IMR-90 (cell line): ENCODE measurements at regions not wholly inside any gene's neighbourhood (a gene's known extent, or its start where the extent isn't known, plus 50 kb on each side); places are given as distances from the start of the nearest gene placed in this dataset.

Source experiments
- ATAC-seq: fragments of 200-7000 bp; cut with Tn5 transposase; 2 replicates; pipeline ENCODE4 v1.9.1; 2020; ENCODE audit warnings: low read depth, mild to moderate bottlenecking, moderate library complexity
- BruUV-seq: library from RNA; stranded (reverse); fragments of 400-500 nt; replicated peaks from 2 replicates; lab custom pipeline; 2021; lab: Mats Ljungman, UMichigan
- CTCF ChIA-PET: fragments of 300-600 bp; formaldehyde crosslinking; extraction: SDS; loops from one replicate; lab custom pipeline; 2021; ENCODE audit warnings: antibody characterized with exemption; lab: Yijun Ruan, JAX
- POLR2A ChIA-PET: fragments of 300-600 bp; sonication (Branson Sonifier 250); formaldehyde crosslinking; loops from one replicate; lab custom pipeline; 2022; ENCODE audit warnings: antibody characterized with exemption; ENCODE audit not compliant: unreplicated experiment; lab: Charles Lee
- DNase-seq: peaks from one replicate; pipeline ENCODE4 v3.0.0; 2013
- H2AFZ ChIP-seq: replicated peaks from 2 replicates; pipeline ENCODE3; 2013; ENCODE audit warnings: low read length, mild to moderate bottlenecking; ENCODE audit not compliant: poor library complexity
- H2AK5ac ChIP-seq: 2 replicates; pipeline ENCODE4 v1.6.1; 2013; ENCODE audit warnings: low read depth, low read length, inconsistent platforms
- H2AK9ac ChIP-seq: replicated peaks from 2 replicates; pipeline ENCODE3; 2013; ENCODE audit warnings: mild to moderate bottlenecking, low read depth, low read length, moderate library complexity; ENCODE audit not compliant: poor library complexity
- H2BK120ac ChIP-seq: 2 replicates; pipeline ENCODE4 v1.6.1; 2013; ENCODE audit warnings: low read depth, low read length, inconsistent platforms
- H2BK15ac ChIP-seq: 3 replicates; pipeline ENCODE4 v1.6.1; 2013; ENCODE audit warnings: low read depth, low read length, inconsistent platforms
- H2BK20ac ChIP-seq: 2 replicates; pipeline ENCODE4 v1.6.1; 2013; ENCODE audit warnings: low read depth, mild to moderate bottlenecking, inconsistent platforms, low read length, moderate library complexity
- H2BK5ac ChIP-seq: 2 replicates; pipeline ENCODE4 v1.6.1; 2013; ENCODE audit warnings: mild to moderate bottlenecking, low read depth, low read length, inconsistent platforms; ENCODE audit not compliant: poor library complexity, severe bottlenecking
- H3K14ac ChIP-seq: replicated peaks from 2 replicates; pipeline ENCODE4 v1.6.1; 2013; ENCODE audit warnings: low read depth, low read length, inconsistent platforms
- H3K18ac ChIP-seq: 2 replicates; pipeline ENCODE4 v1.6.1; 2013; ENCODE audit warnings: low read depth, low read length, control low read depth
- H3K23ac ChIP-seq: 2 replicates; pipeline ENCODE4 v1.6.1; 2013; ENCODE audit warnings: low read depth, low read length, inconsistent platforms
- H3K27ac ChIP-seq: 2 replicates; pipeline ENCODE4 v1.5.1; 2013; ENCODE audit warnings: mild to moderate bottlenecking, control low read depth, low read length; ENCODE audit not compliant: insufficient read depth
- H3K27me3 ChIP-seq: 2 replicates; pipeline ENCODE4 v1.6.1; 2013; ENCODE audit warnings: low read length; ENCODE audit not compliant: control insufficient read depth, insufficient read depth
- H3K36me3 ChIP-seq: 2 replicates; pipeline ENCODE4 v1.6.1; 2013; ENCODE audit warnings: low read length, mixed read lengths; ENCODE audit not compliant: control insufficient read depth, insufficient read depth
- H3K4ac ChIP-seq: 2 replicates; pipeline ENCODE4 v1.6.1; 2013; ENCODE audit warnings: low read depth, low read length, inconsistent platforms
- H3K4me1 ChIP-seq: 2 replicates; pipeline ENCODE4 v1.6.1; 2013; ENCODE audit warnings: low read length, mixed read lengths; ENCODE audit not compliant: control insufficient read depth, insufficient read depth
- H3K4me2 ChIP-seq: 2 replicates; pipeline ENCODE4 v1.6.1; 2013; ENCODE audit warnings: low read depth, mild to moderate bottlenecking, control low read depth, low read length, moderate library complexity
- H3K4me3 ChIP-seq: 2 replicates; pipeline ENCODE4 v1.5.1; 2013; ENCODE audit warnings: low read depth, mild to moderate bottlenecking, control low read depth, low read length, moderate library complexity; ENCODE audit not compliant: insufficient read depth
- H3K56ac ChIP-seq: 2 replicates; pipeline ENCODE4 v1.6.1; 2013; ENCODE audit warnings: low read length, inconsistent platforms; ENCODE audit not compliant: insufficient read depth; ENCODE audit errors: extremely low read depth
- H3K79me1 ChIP-seq, 2 experiments: 2 replicates each; pipeline ENCODE4 v1.6.1; 2013; ENCODE audit warnings: low read length in 2 of 2, inconsistent platforms in 1 of 2, low read depth in 1 of 2
- H3K9ac ChIP-seq: 2 replicates; pipeline ENCODE4 v1.6.1; 2013; ENCODE audit warnings: low read depth, low read length, control low read depth
- H3K9me1 ChIP-seq: 2 replicates; pipeline ENCODE4 v1.6.1; 2013; ENCODE audit warnings: low read length, inconsistent platforms; ENCODE audit not compliant: insufficient read depth
- H3K9me3 ChIP-seq: 2 replicates; pipeline ENCODE4 v1.6.1; 2013; ENCODE audit warnings: low read length; ENCODE audit not compliant: control insufficient read depth, insufficient read depth
- H4K20me1 ChIP-seq: 2 replicates; pipeline ENCODE4 v1.6.1; 2013; ENCODE audit warnings: low read length, inconsistent platforms; ENCODE audit not compliant: insufficient read depth
- H4K5ac ChIP-seq: 2 replicates; pipeline ENCODE4 v1.6.1; 2013; ENCODE audit warnings: mild to moderate bottlenecking, low read depth, low read length, control low read depth
- H4K8ac ChIP-seq, 2 experiments: 2 replicates each; pipeline ENCODE4 v1.6.1; 2013; ENCODE audit warnings: low read depth in 2 of 2, low read length in 2 of 2, control low read depth in 1 of 2, inconsistent platforms in 1 of 2
- H4K91ac ChIP-seq: 2 replicates; pipeline ENCODE4 v1.6.1; 2013; ENCODE audit warnings: low read depth, low read length, inconsistent platforms; ENCODE audit not compliant: insufficient read depth
- BHLHE40 ChIP-seq: fragments of 150-350 bp; IDR thresholded peaks from 2 replicates; pipeline ENCODE4 v1.6.1; 2016; ENCODE audit warnings: mild to moderate bottlenecking, low read depth, low read length
- CHD1 ChIP-seq: IDR thresholded peaks from 2 replicates; pipeline ENCODE4 v1.6.1; 2012; ENCODE audit warnings: low read depth, low read length, improper control_type of control experiment
- FOS ChIP-seq: fragments of 150-350 bp; IDR thresholded peaks from 2 replicates; pipeline ENCODE4 v1.6.1; 2016; ENCODE audit warnings: low read depth, low read length
- MAFK ChIP-seq: IDR thresholded peaks from 2 replicates; pipeline ENCODE4 v1.6.1; 2012; ENCODE audit warnings: low read depth, low read length, improper control_type of control experiment
- MAZ ChIP-seq: IDR thresholded peaks from 2 replicates; pipeline ENCODE4 v1.6.1; 2012; ENCODE audit warnings: low read depth, mild to moderate bottlenecking, low read length, improper control_type of control experiment, moderate library complexity, borderline replicate concordance
- MXI1 ChIP-seq: IDR thresholded peaks from 2 replicates; pipeline ENCODE4 v1.6.1; 2012; ENCODE audit warnings: low read depth, mild to moderate bottlenecking, low read length, moderate library complexity, borderline replicate concordance
- NFE2L2 ChIP-seq: fragments of 150-350 bp; IDR thresholded peaks from 2 replicates; pipeline ENCODE4 v1.6.1; 2016; ENCODE audit warnings: low read depth, mild to moderate bottlenecking, low read length
- RFX5 ChIP-seq: IDR thresholded peaks from 2 replicates; pipeline ENCODE4 v1.8.0; 2012; ENCODE audit warnings: low read depth, mild to moderate bottlenecking, low read length, moderate library complexity
- SMC3 ChIP-seq: fragments of 150-350 bp; IDR thresholded peaks from 2 replicates; pipeline ENCODE4 v1.6.1; 2016; ENCODE audit warnings: low read depth, mild to moderate bottlenecking, antibody characterized with exemption, low read length, moderate library complexity
- WGBS, 2 experiments: methylation state at CpG; one replicate each; pipeline versions ENCODE4 v1.1.5 to v1.1.7; 2013; ENCODE audit warnings: missing lambda C conversion rate in 2 of 2; ENCODE audit not compliant: insufficient read length in 1 of 2; ENCODE audit errors: extremely low coverage in 2 of 2; 5-methylcytosine and 5-hydroxymethylcytosine counted together
- dilution Hi-C: fragments of 300-500 bp; cut with HindIII; formaldehyde crosslinking; loops from one replicate; pipeline ENCODE4 v1.14.3; 2018; ENCODE audit warnings: low sequenced_read_pairs; ENCODE audit not compliant: unreplicated experiment
- in situ Hi-C: fragments of 300-500 bp; cut with MboI; formaldehyde crosslinking; loops from 3 replicates; pipeline ENCODE4 v1.14.3; 2019; ENCODE audit warnings: low sequenced_read_pairs, inconsistent platforms, mixed read lengths
- intact Hi-C: fragments of 100-400 bp; cut with micrococcal nuclease; formaldehyde crosslinking; loops from 2 replicates; pipeline ENCODE4 v1.10.0; 2022
- TF ChIP-seq, protein P1 (sequence below): conservative IDR thresholded peaks from 2 replicates; pipeline ENCODE4 v1.5.1; 2012; ENCODE audit warnings: mild to moderate bottlenecking, low read depth, low read length, improper control_type of control experiment

- Histone ChIP-seq H2BK15ac (no peak overlapping the region), H3K4me3 (no peak overlapping the region), H3K4ac (no peak overlapping the region), H3K9me3 (peaks cover 6% of the 10 kb centered on the region), H2AFZ (no peak overlapping the region), H3K79me1 (no peaks in the 10 kb centered on the region), H2BK5ac (no peak overlapping the region), H3K14ac (no peak overlapping the region), H3K23ac (no peak overlapping the region), H3K9ac (no peak overlapping the region), H2BK20ac (no peak overlapping the region), H3K9me1 (no peaks in the 10 kb centered on the region), H3K27me3 (peaks cover 22% of the 10 kb centered on the region), H2BK120ac (no peak overlapping the region), H2AK9ac (peak overlapping the region; percentile 28), H4K20me1 (no peaks in the 10 kb centered on the region), H4K5ac (no peak overlapping the region), H3K27ac (no peak overlapping the region), H3K4me2 (no peak overlapping the region), H4K8ac (no peak overlapping the region), H3K36me3 (no peaks in the 10 kb centered on the region), H3K56ac (no peak overlapping the region), H3K4me1 (no peaks in the 10 kb centered on the region), H2AK5ac (no peak overlapping the region), H4K91ac (no peak overlapping the region), H3K18ac (no peak overlapping the region)
- POLR2A ChIA-PET, result no interaction called here
- no TSS peak for BruUV-seq
- 39% methylated on average over 2 of the region's 5 CpGs; no CpG with 5 or more reads in 1 of the 2 experiments for WGBS, 2 experiments
- intact Hi-C loops (no loop called here), dilution Hi-C loops (no loop called here), in situ Hi-C loops (no loop called here)
- TF ChIP-seq MAZ, result no peak
- no peak for TF ChIP-seq FOS
- TF ChIP-seq BHLHE40, result no peak
- no peak for TF ChIP-seq RFX5
- TF ChIP-seq, protein P1, sequence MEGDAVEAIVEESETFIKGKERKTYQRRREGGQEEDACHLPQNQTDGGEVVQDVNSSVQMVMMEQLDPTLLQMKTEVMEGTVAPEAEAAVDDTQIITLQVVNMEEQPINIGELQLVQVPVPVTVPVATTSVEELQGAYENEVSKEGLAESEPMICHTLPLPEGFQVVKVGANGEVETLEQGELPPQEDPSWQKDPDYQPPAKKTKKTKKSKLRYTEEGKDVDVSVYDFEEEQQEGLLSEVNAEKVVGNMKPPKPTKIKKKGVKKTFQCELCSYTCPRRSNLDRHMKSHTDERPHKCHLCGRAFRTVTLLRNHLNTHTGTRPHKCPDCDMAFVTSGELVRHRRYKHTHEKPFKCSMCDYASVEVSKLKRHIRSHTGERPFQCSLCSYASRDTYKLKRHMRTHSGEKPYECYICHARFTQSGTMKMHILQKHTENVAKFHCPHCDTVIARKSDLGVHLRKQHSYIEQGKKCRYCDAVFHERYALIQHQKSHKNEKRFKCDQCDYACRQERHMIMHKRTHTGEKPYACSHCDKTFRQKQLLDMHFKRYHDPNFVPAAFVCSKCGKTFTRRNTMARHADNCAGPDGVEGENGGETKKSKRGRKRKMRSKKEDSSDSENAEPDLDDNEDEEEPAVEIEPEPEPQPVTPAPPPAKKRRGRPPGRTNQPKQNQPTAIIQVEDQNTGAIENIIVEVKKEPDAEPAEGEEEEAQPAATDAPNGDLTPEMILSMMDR, result no peak
- no peak for TF ChIP-seq NFE2L2
- TF ChIP-seq MAFK, result no peak
- TF ChIP-seq CHD1, result no peak
- TF ChIP-seq MXI1, result no peak
- TF ChIP-seq SMC3, result no peak
- CTCF ChIA-PET, result no interaction called here
- no peak for DNase-seq
- no peak for ATAC-seq
Observed at GRCh38 chr17:77750427-77751043, 208.0 kb upstream of the TNRC6C start.
